Fibroblast of lung (primary cell): ENCODE measurements at regions not wholly inside any gene's neighbourhood (a gene's known extent, or its start where the extent isn't known, plus 50 kb on each side); places are given as distances from the start of the nearest gene placed in this dataset.

Source experiments
- DNase-seq, 2 donors: peaks; one replicate each; pipeline versions ENCODE4 v3.0.0 to v3.0.0-alpha.2; 2010; ENCODE audit warnings: low read depth in 2 of 2
- H2AFZ ChIP-seq: 2 replicates; pipeline ENCODE4 v1.5.1; 2012; ENCODE audit warnings: low read length, control low read depth, inconsistent platforms
- H3K27ac ChIP-seq: 2 replicates; pipeline ENCODE4 v1.5.1; 2011; ENCODE audit warnings: low read length, control low read depth; ENCODE audit not compliant: insufficient read depth
- H3K27me3 ChIP-seq: 2 replicates; pipeline ENCODE4 v1.5.1; 2011; ENCODE audit warnings: mild to moderate bottlenecking, low read length; ENCODE audit not compliant: control insufficient read depth, insufficient read depth
- H3K36me3 ChIP-seq: 2 replicates; pipeline ENCODE4 v1.5.1; 2011; ENCODE audit warnings: low read length; ENCODE audit not compliant: control insufficient read depth, insufficient read depth
- H3K4me1 ChIP-seq: 2 replicates; pipeline ENCODE4 v1.5.1; 2011; ENCODE audit warnings: low read length; ENCODE audit not compliant: control insufficient read depth, insufficient read depth; ENCODE audit errors: extremely low read depth
- H3K4me2 ChIP-seq: 2 replicates; pipeline ENCODE4 v1.5.1; 2011; ENCODE audit warnings: low read length, control low read depth; ENCODE audit not compliant: insufficient read depth; ENCODE audit errors: extremely low read depth
- H3K4me3 ChIP-seq, 4 experiments: fragments of 200-600 bp in 1 of 4; sonication (generic) in 1 of 4; replicated peaks in 1 of 4; 2 replicates each; pipeline ENCODE4 v1.5.1; 2011 to 2016; ENCODE audit warnings: low read length in 4 of 4, low read depth in 3 of 4, mild to moderate bottlenecking in 3 of 4, control low read depth in 2 of 4, inconsistent platforms in 1 of 4, mixed read lengths in 1 of 4; ENCODE audit not compliant: insufficient read depth in 1 of 4; ENCODE audit errors: control extremely low read depth in 1 of 4
- H3K79me2 ChIP-seq: 2 replicates; pipeline ENCODE4 v1.5.1; 2012; ENCODE audit warnings: mild to moderate bottlenecking, low read length, inconsistent platforms; ENCODE audit not compliant: control insufficient read depth, insufficient read depth
- H3K9ac ChIP-seq: 2 replicates; pipeline ENCODE4 v1.5.1; 2011; ENCODE audit warnings: mild to moderate bottlenecking, low read length, control low read depth; ENCODE audit not compliant: insufficient read depth
- H3K9me3 ChIP-seq: 2 replicates; pipeline ENCODE4 v1.5.1; 2012; ENCODE audit warnings: low read depth, low read length; ENCODE audit not compliant: control insufficient read depth, insufficient read depth
- H4K20me1 ChIP-seq: 2 replicates; pipeline ENCODE4 v1.5.1; 2011; ENCODE audit warnings: low read length; ENCODE audit not compliant: control insufficient read depth, insufficient read depth; ENCODE audit errors: extremely low read depth
- EZH2 ChIP-seq: IDR thresholded peaks from 2 replicates; pipeline ENCODE4 v1.5.1; 2012; ENCODE audit warnings: low read length, control low read depth, mild to moderate bottlenecking; ENCODE audit errors: missing control alignments
- TF ChIP-seq, protein P1 (sequence below), 2 donors: IDR thresholded peaks in 1 of 2; conservative IDR thresholded peaks in 1 of 2; 1 replicate in 1 of 2; 2 replicates in 1 of 2; pipeline ENCODE4 v1.5.1; 2011 to 2012; ENCODE audit warnings: low read length in 2 of 2, control low read depth in 1 of 2, inconsistent platforms in 1 of 2, low read depth in 1 of 2, mild to moderate bottlenecking in 1 of 2

DNA sequence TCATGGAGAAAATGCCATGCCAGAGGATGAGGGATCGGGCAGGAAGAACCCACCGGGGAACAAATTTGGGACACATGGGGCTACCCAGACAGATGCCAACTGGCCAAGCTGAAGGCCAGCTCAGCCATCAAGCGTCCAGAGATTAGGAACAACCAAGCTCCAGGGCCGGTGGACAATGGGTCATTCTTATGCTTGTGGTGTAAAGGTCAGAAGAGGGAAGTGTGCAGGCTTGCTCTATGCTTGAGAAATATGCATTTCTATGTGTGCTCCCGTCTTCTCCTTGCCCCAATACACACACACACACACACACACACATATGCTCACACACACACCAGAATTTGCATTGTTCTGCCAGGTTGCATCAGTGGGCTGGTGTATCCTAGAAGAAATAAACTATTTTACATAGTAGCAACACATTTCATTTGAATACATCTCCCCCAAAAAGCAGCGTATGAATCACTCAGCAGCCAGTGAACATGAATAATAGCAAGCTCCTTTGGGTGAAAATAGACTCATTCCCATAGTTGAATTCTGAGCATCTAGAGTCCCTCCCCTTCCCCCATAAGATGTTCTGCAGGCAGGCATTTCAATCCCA, 201.9 kb upstream of the PPARGC1A start:
- Histone ChIP-seq H3K27ac (no peak overlapping the region), H3K4me2 (no peak overlapping the region), H3K79me2 (no peaks in the 10 kb centered on the region), H3K9ac (no peak overlapping the region), H3K4me1 (no peaks in the 10 kb centered on the region), H3K9me3 (no peaks in the 10 kb centered on the region), H3K27me3 (no peaks in the 10 kb centered on the region), H3K4me3 (no peak overlapping the region), H2AFZ (no peak overlapping the region), H3K36me3 (no peaks in the 10 kb centered on the region), H4K20me1 (no peaks in the 10 kb centered on the region)
- no peak for TF ChIP-seq EZH2
- TF ChIP-seq, protein P1, sequence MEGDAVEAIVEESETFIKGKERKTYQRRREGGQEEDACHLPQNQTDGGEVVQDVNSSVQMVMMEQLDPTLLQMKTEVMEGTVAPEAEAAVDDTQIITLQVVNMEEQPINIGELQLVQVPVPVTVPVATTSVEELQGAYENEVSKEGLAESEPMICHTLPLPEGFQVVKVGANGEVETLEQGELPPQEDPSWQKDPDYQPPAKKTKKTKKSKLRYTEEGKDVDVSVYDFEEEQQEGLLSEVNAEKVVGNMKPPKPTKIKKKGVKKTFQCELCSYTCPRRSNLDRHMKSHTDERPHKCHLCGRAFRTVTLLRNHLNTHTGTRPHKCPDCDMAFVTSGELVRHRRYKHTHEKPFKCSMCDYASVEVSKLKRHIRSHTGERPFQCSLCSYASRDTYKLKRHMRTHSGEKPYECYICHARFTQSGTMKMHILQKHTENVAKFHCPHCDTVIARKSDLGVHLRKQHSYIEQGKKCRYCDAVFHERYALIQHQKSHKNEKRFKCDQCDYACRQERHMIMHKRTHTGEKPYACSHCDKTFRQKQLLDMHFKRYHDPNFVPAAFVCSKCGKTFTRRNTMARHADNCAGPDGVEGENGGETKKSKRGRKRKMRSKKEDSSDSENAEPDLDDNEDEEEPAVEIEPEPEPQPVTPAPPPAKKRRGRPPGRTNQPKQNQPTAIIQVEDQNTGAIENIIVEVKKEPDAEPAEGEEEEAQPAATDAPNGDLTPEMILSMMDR (conservative IDR thresholded peaks at IDR 0.05 in 1 of 2, IDR thresholded peaks at IDR 0.05 in 1 of 2; ENCODE audit: low read depth in 1 of 2, low read length in 2 of 2), result no peak
- peak; percentile 51 to 65 for DNase-seq

DNA sequence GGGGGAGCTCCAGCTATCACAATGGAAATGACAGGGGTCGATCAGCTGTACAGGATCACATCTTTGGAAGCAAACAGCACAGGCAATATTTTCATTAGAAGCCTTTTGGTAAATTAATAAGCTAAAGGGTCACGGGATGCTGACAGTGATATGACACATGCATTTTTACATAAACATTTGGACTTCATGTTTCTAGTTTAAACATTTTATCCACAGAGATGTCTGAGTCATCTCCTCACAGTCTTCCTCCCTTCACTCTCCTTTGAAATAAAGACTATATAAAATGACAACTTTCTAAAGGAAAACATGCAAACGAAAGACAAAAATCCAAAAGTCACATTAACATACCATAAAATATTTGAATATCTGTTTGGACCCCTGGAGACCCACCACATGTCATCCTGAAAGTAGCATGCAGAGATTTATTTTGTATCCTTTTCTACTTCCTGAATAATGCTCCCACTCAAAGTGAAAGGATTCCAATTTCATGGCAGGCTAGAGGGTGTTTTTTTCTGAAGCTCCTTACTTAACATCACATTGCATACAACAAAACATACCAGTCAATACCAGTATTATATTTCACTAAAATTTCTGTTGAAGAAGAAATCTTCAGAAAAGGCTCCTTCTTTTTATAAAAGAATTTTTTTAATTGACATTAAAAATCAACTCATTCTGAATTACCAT, 200.1 kb upstream of the PPARGC1A start:
- Histone ChIP-seq H3K4me3 (peak overlapping the region in 3 of 4 experiments; percentile 18 to 58 (median 41)), H3K27me3 (no peaks in the 10 kb centered on the region), H3K4me2 (peak overlapping the region; percentile 49), H3K4me1 (no peaks in the 10 kb centered on the region), H3K9ac (no peak overlapping the region), H2AFZ (no peak overlapping the region), H4K20me1 (no peaks in the 10 kb centered on the region), H3K79me2 (no peaks in the 10 kb centered on the region), H3K27ac (peak overlapping the region; percentile 30), H3K36me3 (no peaks in the 10 kb centered on the region), H3K9me3 (no peaks in the 10 kb centered on the region)
- TF ChIP-seq EZH2, result no peak
- TF ChIP-seq, protein P1 (conservative IDR thresholded peaks at IDR 0.05 in 1 of 2, IDR thresholded peaks at IDR 0.05 in 1 of 2; ENCODE audit: low read depth in 1 of 2, low read length in 2 of 2), result peak in 1 of 2 donors; percentile 26
- DNase-seq, result peak; percentile 50 to 89

DNA sequence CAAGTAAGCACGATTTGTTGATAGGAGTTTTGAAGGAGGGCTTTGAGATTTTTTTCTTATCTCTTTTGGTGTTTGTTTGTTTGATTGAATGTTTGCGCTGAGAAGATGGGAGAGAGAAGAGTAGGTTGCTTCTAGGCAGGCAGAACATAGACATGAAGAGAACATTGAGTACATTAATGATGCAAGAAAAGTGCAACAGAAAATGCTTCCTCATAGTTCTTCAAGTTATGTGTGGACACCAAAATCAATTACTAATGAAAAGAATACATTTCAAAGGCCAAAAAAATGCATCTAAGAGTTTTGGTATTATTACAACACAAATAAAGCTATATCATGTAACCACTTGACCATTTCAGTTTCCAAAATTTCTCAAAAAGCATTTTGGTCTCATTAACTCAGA, 191.0 kb upstream of the PPARGC1A start:
- no peak overlapping the region for H3K4me2 ChIP-seq
- TF ChIP-seq, protein P1 (conservative IDR thresholded peaks at IDR 0.05 in 1 of 2, IDR thresholded peaks at IDR 0.05 in 1 of 2; ENCODE audit: low read depth in 1 of 2, low read length in 2 of 2), result no peak
- no peak for TF ChIP-seq EZH2
- H3K27ac ChIP-seq, result no peak overlapping the region
- H2AFZ ChIP-seq, result no peak overlapping the region
- no peak overlapping the region for H3K4me3 ChIP-seq
- DNase-seq, result peak in 1 of 2 donors; percentile 51
- H3K27me3 ChIP-seq, result no peaks in the 10 kb centered on the region
- H4K20me1 ChIP-seq, result no peaks in the 10 kb centered on the region
- no peaks in the 10 kb centered on the region for H3K9me3 ChIP-seq
- H3K4me1 ChIP-seq, result no peaks in the 10 kb centered on the region
- H3K79me2 ChIP-seq, result no peaks in the 10 kb centered on the region
- H3K36me3 ChIP-seq, result no peaks in the 10 kb centered on the region
- no peak overlapping the region for H3K9ac ChIP-seq
